Stomach (tissue), 4 donors: ENCODE measurements at regions not wholly inside any gene's neighbourhood (a gene's known extent, or its start where the extent isn't known, plus 50 kb on each side); places are given as distances from the start of the nearest gene placed in this dataset.

ENCODE experiments used
- POLR2A ChIP-seq, 4 donors: fragments of 450-650 bp; IDR thresholded peaks; one replicate each; pipeline ENCODE4 v1.6.1; 2016; ENCODE audit warnings: antibody characterized with exemption in 4 of 4, control low read depth in 2 of 4, mild to moderate bottlenecking in 1 of 4, moderate library complexity in 1 of 4
- POLR2AphosphoS5 ChIP-seq, 3 donors: sonication (generic); formaldehyde crosslinking; IDR thresholded peaks; one replicate each; pipeline ENCODE4 v1.6.1; 2016; ENCODE audit warnings: antibody characterized with exemption in 3 of 3
- TF ChIP-seq, protein P1 (sequence below), 7 experiments: fragments of 450-650 bp in 4 of 7; fragments of 200-600 bp in 3 of 7; sonication (generic) in 3 of 7; IDR thresholded peaks; one replicate each; pipeline ENCODE4 v1.5.1; 2016 to 2019; ENCODE audit warnings: antibody characterized with exemption in 7 of 7, control low read depth in 2 of 7, mild to moderate bottlenecking in 1 of 7

DNA sequence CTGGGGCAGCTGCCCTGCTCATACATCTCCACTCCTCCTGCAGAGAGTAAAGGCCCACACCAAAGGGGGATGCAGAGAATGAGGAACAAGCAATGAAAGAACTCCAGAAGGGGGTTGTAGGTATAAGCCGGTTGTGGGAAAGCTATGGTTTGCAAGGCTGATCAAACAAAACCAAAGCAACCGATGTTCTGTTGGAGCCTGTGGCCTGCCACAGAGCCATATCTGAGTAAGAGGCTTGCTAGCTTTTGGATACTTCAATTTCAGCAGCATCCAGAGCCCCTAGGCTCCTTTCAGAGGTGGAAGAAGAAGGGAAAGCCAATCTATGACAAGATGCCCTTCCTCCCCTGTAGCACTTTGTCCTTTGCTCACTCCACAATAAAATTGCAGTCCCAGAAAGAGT lies 163.2 kb downstream of the RRAGC start:
- TF ChIP-seq, protein P1, sequence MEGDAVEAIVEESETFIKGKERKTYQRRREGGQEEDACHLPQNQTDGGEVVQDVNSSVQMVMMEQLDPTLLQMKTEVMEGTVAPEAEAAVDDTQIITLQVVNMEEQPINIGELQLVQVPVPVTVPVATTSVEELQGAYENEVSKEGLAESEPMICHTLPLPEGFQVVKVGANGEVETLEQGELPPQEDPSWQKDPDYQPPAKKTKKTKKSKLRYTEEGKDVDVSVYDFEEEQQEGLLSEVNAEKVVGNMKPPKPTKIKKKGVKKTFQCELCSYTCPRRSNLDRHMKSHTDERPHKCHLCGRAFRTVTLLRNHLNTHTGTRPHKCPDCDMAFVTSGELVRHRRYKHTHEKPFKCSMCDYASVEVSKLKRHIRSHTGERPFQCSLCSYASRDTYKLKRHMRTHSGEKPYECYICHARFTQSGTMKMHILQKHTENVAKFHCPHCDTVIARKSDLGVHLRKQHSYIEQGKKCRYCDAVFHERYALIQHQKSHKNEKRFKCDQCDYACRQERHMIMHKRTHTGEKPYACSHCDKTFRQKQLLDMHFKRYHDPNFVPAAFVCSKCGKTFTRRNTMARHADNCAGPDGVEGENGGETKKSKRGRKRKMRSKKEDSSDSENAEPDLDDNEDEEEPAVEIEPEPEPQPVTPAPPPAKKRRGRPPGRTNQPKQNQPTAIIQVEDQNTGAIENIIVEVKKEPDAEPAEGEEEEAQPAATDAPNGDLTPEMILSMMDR (IDR thresholded peaks at IDR 0.05) = no peak
- TF ChIP-seq POLR2A (IDR thresholded peaks at IDR 0.05) = no peak
- TF ChIP-seq POLR2AphosphoS5 (IDR thresholded peaks at IDR 0.05) = no peak
